HepG2 (cell line): ENCODE measurements at regions not wholly inside any gene's neighbourhood (a gene's known extent, or its start where the extent isn't known, plus 50 kb on each side); places are given as distances from the start of the nearest gene placed in this dataset.

Experiments
- ATAC-seq: fragments of 200-7000 bp; cut with Tn5 transposase; 3 replicates; pipeline ENCODE4 v1.9.1; 2020; ENCODE audit warnings: mild to moderate bottlenecking, moderate library complexity
- BruUV-seq: library from RNA; stranded (reverse); fragments of 400-500 nt; replicated peaks from 2 replicates; lab custom pipeline; 2021; lab: Mats Ljungman, UMichigan
- CTCF ChIA-PET: fragments of 300-600 bp; formaldehyde crosslinking; extraction: SDS; loops from one replicate; lab custom pipeline; 2021; ENCODE audit warnings: low total read pairs, inconsistent platforms, low intra/inter-chr PET ratio; lab: Yijun Ruan, JAX
- POLR2A ChIA-PET: fragments of 350-600 bp; sonication (Branson Sonifier 250); formaldehyde crosslinking; loops from one replicate; lab custom pipeline; 2020; ENCODE audit warnings: antibody characterized with exemption, inconsistent platforms; lab: Yijun Ruan, JAX
- DNase-seq: peaks from one replicate; pipeline ENCODE4 v3.0.0-alpha.2; 2015; ENCODE audit warnings: low spot score
- FAIRE-seq: peaks from 3 replicates; lab custom pipeline; 2011; peaks lifted over from hg19 to GRCh38; lab: Jason Lieb, UNC
- H2AFZ ChIP-seq: one replicate; pipeline ENCODE4 v1.6.1; 2011; ENCODE audit warnings: low read length, inconsistent platforms
- H3K27ac ChIP-seq: fragments of 300-600 bp; 3 replicates; pipeline ENCODE4 v1.8.0; 2011; ENCODE audit warnings: mixed run types, mild to moderate bottlenecking, mixed read lengths, low read length, inconsistent platforms; ENCODE audit not compliant: insufficient read depth; ENCODE audit errors: extremely low read length
- H3K27me3 ChIP-seq, 2 experiments: fragments of 200-600 bp in 1 of 2; 2 replicates in 1 of 2; 3 replicates in 1 of 2; pipeline versions ENCODE4 v1.6.0 to v1.8.0; 2011; ENCODE audit warnings: low read length in 2 of 2, mild to moderate bottlenecking in 2 of 2, moderate library complexity in 2 of 2, inconsistent platforms in 1 of 2; ENCODE audit not compliant: insufficient read depth in 2 of 2, control insufficient read depth in 1 of 2
- H3K36me3 ChIP-seq, 2 experiments: fragments of 200-600 bp in 1 of 2; replicated peaks in 1 of 2; 2 replicates in 1 of 2; 3 replicates in 1 of 2; pipeline versions ENCODE4 v1.5.1 to v1.8.0; 2011; ENCODE audit warnings: low read length in 2 of 2, inconsistent platforms in 1 of 2; ENCODE audit not compliant: insufficient read depth in 2 of 2, control insufficient read depth in 1 of 2
- H3K4me1 ChIP-seq: 2 replicates; pipeline ENCODE4 v1.5.1; 2012; ENCODE audit warnings: low read length, inconsistent platforms; ENCODE audit not compliant: insufficient read depth
- H3K4me2 ChIP-seq: 2 replicates; pipeline ENCODE4 v1.6.0; 2011; ENCODE audit warnings: low read depth, low read length, inconsistent platforms
- H3K4me3 ChIP-seq, 3 experiments: fragments of 200-600 bp in 1 of 3; sonication (generic), shearing (Covaris generic) in 1 of 3; replicated peaks in 1 of 3; 2 replicates each; pipeline ENCODE4 v1.5.1; 2011 to 2016; ENCODE audit warnings: low read length in 3 of 3, inconsistent platforms in 2 of 3, low read depth in 2 of 3, mild to moderate bottlenecking in 2 of 3, control low read depth in 1 of 3, mixed read lengths in 1 of 3; ENCODE audit not compliant: insufficient read depth in 1 of 3
- H3K79me2 ChIP-seq: one replicate; pipeline ENCODE4 v1.6.1; 2011; ENCODE audit warnings: low read length, inconsistent platforms; ENCODE audit not compliant: insufficient read depth
- H3K9ac ChIP-seq: 2 replicates; pipeline ENCODE4 v1.6.0; 2011; ENCODE audit warnings: mild to moderate bottlenecking, low read depth, low read length, inconsistent platforms; ENCODE audit not compliant: insufficient read depth
- H3K9me3 ChIP-seq: 2 replicates; pipeline ENCODE4 v1.5.1; 2012; ENCODE audit warnings: mild to moderate bottlenecking, low read length
- H4K20me1 ChIP-seq: 2 replicates; pipeline ENCODE4 v1.6.0; 2011; ENCODE audit warnings: inconsistent platforms, mild to moderate bottlenecking, low read length, moderate library complexity; ENCODE audit not compliant: insufficient read depth
- CBX1 ChIP-seq: IDR thresholded peaks from one replicate; pipeline ENCODE4 v1.6.1; 2016; ENCODE audit warnings: antibody characterized with exemption, low read depth
- ISL2 ChIP-seq: sonication (generic); formaldehyde crosslinking; IDR thresholded peaks from 2 replicates; pipeline ENCODE4 v1.5.0; 2020; ENCODE audit warnings: missing genetic modification reagents
- JUND ChIP-seq: sonication (generic); formaldehyde crosslinking; IDR thresholded peaks from 2 replicates; pipeline ENCODE4 v1.8.0; 2022; ENCODE audit warnings: mild to moderate bottlenecking, missing genetic modification reagents
- MIXL1 ChIP-seq: IDR thresholded peaks from 2 replicates; pipeline ENCODE4 v1.6.1; 2016
- PAWR ChIP-seq: sonication (generic); formaldehyde crosslinking; IDR thresholded peaks from 2 replicates; pipeline ENCODE4 v1.4.0; 2020; ENCODE audit warnings: missing genetic modification reagents, mild to moderate bottlenecking, borderline replicate concordance
- RERE ChIP-seq: IDR thresholded peaks from 2 replicates; pipeline ENCODE4 v1.6.1; 2016; ENCODE audit warnings: low read depth, missing genetic modification reagents, missing compliant biosample characterization
- SNAPC2 ChIP-seq: sonication (generic); formaldehyde crosslinking; IDR thresholded peaks from 2 replicates; pipeline ENCODE4 v1.8.1; 2022; ENCODE audit warnings: mild to moderate bottlenecking, missing genetic modification reagents
- ZNF577 ChIP-seq: sonication (generic); formaldehyde crosslinking; IDR thresholded peaks from 2 replicates; pipeline ENCODE4 v1.4.0; 2020; ENCODE audit warnings: mild to moderate bottlenecking, low read depth, missing genetic modification reagents, borderline replicate concordance
- ZNF891 ChIP-seq: sonication (generic); formaldehyde crosslinking; IDR thresholded peaks from 2 replicates; pipeline ENCODE4 v1.5.0; 2020; ENCODE audit warnings: mild to moderate bottlenecking, missing genetic modification reagents
- WGBS: methylation state at CpG from one replicate; pipeline ENCODE4 v1.1.6; 2017; ENCODE audit warnings: low lambda C conversion rate; 5-methylcytosine and 5-hydroxymethylcytosine counted together
- in situ Hi-C: cut with HindIII; loops from 2 replicates; pipeline ENCODE4 v1.10.0; 2017; ENCODE audit warnings: low pct_unique_long_range_greater_than_20kb; ENCODE audit not compliant: extremely low pct_ligation_motif_present
- intact Hi-C: fragments of 100-400 bp; cut with micrococcal nuclease; formaldehyde crosslinking; loops from one replicate; pipeline ENCODE4 v1.10.0; 2022; ENCODE audit not compliant: unreplicated experiment

- H3K27ac ChIP-seq, result no peak overlapping the region
- in situ Hi-C loops, result no loop called here
- POLR2A ChIA-PET, result no interaction called here
Measured at GRCh38 chr21:14313300-14313699, 69.6 kb downstream of the HSPA13 start.

More at GRCh38 chr21:14313300-14313699, 69.6 kb downstream of the HSPA13 start:
- CTCF ChIA-PET, result no interaction called here
- Histone ChIP-seq H3K79me2 (no peaks in the 10 kb centered on the region), H3K9me3 (no peaks in the 10 kb centered on the region), H3K9ac (no peak overlapping the region), H3K4me2 (no peak overlapping the region), H3K4me1 (no peaks in the 10 kb centered on the region), H3K36me3 (no peaks in the 10 kb centered on the region), H3K27me3 (no peaks in the 10 kb centered on the region), H2AFZ (no peak overlapping the region), H4K20me1 (no peaks in the 10 kb centered on the region), H3K4me3 (no peak overlapping the region)
- FAIRE-seq, result no peak
- 14% methylated on average over 8 of the region's 8 CpGs for WGBS
- ATAC-seq, result no peak
- TF ChIP-seq ZNF891 (CRISPR knock-in tag), result no peak
- no peak for TF ChIP-seq ZNF577
- no peak for TF ChIP-seq PAWR (CRISPR knock-in tag)
- TF ChIP-seq ISL2 (CRISPR knock-in tag), result no peak
- TF ChIP-seq MIXL1, result no peak
- TF ChIP-seq CBX1, result no peak
- TF ChIP-seq RERE (CRISPR knock-in tag), result no peak
- no peak for TF ChIP-seq SNAPC2 (CRISPR knock-in tag)
- TF ChIP-seq JUND (CRISPR knock-in tag), result no peak
- no peak for DNase-seq
- no TSS peak for BruUV-seq
- intact Hi-C loops, result no loop called here
